SK-N-DZ (cell line): ENCODE measurements at regions not wholly inside any gene's neighbourhood (a gene's known extent, or its start where the extent isn't known, plus 50 kb on each side); places are given as distances from the start of the nearest gene placed in this dataset.

Experiments
- DNase-seq: peaks from one replicate; pipeline ENCODE4 v3.0.0-alpha.2; 2015; ENCODE audit warnings: low spot score

DNA sequence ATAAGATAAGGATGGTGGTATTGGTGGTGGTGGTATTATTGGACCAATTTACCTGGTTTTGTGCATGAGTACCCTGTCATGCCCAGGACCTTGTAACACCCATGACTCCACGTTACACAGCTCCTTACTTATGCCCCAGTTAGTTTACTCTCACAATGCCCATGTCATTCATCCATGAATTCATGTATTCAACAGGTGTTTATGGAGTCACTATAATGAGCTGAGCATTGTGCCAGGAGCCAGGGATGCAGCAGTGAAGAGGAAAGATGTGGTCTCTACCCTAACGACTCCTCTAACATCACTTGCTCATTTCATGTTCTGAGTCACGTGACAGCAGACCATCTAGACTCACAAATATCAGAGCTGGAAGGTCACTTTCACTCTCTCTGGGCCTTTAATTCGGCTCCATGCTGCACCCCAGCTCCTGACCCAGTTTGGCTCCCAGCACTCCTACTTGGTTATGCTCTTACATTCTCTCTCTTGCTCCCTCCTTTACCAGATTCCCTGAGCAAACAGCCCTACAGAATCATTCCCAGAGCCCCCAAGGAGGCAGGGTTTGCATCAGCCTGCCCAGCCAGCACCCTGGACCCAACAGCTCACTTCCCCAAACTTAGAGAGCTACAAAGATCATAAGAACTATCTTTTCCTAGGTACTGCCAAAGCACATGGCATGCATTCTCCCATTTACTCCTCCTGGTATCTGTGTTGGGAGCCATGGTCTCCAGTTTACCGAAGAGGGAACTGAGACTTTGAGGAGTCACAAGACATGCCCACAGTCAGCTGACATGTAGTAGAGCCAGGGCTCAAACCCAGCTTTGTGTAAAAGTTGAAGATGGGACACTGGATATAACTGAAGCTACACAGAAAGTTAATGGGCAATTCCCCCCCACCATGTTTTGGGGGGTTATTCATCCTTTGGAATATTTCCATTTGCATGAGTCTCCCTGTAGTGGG is 449.9 kb downstream of the LRATD1 start:
- no peak for DNase-seq

DNA sequence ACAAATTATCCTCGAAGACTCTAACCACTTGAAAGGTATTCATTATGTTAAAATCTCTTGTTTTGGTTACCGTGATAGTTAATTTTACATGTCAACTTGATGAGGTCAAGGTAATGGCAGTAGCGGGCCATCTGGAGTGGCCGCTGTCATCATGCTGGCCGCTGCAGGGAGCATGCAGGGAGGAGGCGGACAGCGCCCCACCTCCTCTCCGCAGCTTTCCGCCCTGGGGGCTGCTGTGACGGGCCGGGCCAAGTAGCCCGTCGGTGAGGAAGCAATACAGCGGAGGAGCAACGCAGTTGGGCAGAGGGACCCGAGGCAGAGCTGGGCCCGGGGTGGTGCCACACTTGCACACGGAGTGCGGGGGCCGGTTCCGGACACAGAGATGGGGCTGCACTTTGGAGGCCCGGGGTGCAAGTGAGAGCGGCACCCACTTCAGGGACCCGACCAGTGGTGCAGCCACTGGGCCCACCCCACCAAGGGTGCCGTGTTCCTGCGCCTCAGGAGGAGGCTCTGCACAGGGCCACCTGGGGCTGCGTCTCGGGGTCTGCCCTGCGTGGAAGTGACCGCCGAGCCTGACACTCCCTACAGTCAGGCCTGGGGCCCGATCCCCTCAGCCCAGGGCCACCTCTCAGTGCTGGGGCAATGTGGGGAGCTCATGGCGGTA is 452.4 kb downstream of the LRATD1 start:
- DNase-seq: peak; percentile 8

DNA sequence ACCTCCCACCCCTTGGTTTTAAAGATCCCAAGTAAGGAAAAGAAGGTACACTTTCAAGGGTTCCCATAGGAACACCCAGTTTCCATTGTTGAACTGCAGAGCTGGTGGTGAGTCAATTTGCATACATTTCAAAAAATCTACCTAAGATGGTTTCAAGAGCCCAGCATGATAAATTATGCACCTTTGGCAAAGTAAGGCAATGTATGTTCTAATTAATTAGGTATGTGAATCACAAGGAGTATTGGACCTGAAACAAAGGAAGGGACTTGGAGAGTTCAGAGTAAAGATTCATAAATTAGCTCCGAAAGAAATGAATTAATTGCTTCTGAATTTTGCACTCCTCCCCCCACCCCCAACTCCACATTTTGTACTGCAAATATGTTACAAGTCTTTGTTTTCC is 459.7 kb downstream of the LRATD1 start:
- DNase-seq: no peak

DNA sequence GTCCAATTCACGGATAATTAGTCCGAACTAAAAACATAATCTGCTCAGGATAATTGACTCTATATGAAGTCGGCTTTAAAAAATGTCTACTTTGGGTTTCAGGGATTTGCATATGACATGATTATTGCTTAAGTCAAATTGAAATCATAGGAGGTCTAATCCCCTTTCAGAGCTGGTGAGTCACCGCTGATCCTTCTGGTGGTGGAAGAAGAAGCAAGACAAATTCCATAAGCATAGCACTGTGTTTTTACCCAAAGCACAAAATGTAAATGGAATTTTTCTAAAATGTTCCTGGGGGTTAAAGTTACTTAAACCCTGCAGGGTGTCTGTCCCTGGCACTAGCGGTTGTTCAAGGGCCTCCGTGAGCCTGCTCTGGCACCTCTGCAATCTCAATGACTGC is 460.2 kb downstream of the LRATD1 start:
- DNase-seq: no peak

DNA sequence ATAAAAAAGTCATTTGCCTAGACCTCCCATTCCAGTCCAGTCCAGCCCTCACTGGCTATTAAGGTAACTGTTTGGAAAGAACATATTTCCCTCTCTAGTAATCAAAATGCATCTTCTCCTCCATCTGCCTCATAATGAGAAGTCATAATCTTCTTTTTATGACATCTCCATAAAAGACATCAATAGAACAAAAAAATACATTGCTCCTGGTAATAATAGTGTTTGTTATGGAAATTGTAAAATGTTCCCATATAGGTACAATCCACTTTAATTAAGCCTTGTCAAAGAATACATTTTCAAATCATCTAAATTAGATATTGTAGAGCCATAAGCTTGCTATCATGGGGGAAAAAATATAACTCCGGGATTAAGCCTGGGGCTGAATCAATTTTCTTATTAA is 461.6 kb downstream of the LRATD1 start:
- no peak for DNase-seq

DNA sequence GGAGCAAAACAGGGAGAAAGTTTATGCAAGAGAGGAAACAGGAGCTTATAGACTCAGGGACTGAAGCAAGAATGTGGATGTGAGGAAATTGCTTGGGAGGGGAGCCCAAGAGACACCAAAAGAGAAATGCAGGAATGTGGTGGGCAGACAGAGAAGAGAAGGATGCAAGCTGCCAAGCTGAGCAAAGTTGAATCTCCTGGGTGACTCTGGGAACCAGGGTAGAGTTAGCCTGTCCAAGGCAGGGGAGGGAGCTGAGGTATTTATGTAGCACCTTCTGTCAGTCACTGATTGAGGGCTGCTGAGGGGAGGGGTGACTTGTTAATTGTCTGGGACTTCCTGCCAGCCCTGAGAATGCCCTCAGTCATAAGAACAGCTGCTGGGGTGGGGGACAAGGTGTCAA is 464.3 kb downstream of the NBAS start:
- DNase-seq: no peak

DNA sequence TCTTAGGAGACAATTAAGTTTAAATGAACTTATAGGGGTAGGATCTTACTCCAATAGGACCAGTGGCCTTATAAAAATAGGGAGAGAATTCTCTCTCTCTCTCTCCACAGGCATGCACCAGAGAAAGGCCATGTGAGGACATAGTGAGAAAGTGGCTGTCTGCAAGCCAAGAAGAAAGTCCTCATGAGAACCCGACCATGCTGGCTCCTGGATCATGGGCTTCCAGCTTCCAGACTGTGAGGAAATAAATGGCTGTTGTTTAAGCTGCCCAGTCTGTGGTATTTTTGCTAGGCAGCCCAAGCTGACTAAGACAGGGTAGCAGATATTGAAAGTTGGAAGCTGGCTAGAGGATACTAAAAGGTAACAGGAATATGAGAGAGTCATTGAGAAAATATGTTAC is 454.0 kb downstream of the NBAS start:
- no peak for DNase-seq

DNA sequence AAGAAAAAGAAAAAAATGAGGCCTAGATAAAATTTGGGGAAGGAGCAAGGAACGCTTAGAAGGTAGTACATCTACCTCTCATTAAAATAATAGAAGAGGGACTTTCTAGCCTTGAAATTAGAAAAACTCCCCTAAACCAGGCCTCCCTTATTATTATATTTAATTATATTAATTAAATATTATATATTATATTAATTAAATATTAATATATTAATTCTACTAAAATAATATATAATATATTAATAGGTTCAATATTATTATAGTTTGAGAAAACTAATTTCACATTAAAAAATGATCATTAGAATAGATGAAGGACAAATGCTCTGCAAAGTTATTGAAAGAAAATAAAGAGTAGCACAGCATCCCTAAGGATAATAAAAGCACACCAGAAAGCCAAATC is 449.4 kb downstream of the NBAS start:
- DNase-seq: no peak

DNA sequence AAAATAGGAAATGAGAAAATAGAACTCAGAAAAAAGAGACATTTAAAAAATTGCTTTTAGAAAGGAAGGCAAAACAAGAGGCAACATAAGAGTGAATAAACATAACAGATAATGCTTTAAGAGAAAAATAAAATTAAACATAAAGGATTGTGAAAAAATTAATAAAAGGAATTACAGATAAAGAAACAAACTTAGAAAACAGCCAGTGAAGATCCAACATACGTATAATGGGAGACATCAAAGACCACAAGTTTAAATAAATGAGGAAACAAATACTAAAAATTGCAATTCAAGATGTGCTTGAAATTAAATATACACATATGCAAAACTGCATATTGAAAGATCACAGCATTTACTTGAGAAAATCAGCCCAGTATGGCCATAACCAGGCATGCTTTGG is 448.9 kb downstream of the NBAS start:
- DNase-seq: no peak

DNA sequence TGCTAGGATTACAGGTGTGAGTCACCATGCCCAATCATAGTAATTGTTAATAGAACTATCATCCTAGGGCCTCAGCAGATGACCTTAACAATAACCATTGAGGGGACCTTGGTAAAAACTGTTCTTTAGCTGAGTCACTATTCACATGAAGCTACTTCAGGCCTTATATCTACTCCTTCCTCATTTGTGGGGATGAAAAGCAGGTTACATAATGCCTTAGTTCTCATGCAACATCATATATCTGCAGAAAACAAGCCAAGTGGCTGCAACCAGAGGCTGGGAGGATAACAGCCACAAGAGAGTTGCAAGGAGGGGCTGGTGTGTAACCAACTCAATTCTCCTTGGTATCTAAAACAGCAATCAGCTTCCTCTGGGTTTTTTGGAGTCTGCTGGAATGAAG is 445.4 kb downstream of the NBAS start:
- no peak for DNase-seq

DNA sequence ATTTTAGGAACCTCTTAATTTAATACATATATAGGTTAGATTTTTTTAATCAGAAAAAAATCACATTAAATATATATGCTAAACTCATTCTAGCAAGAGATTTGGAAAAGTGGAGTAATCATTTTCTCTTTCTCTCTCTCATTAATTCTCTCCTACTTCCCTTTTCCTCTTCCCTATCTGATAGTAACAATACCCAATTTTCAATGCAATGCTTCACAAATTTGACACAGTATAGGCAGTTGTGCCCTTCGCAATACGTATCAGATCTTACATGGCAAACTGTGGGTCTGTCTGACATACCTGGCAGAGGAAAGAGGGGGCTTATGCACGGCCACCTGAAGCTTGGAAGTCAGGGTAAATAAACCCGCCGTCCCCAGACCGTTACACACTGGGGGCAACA is 444.3 kb downstream of the NBAS start:
- DNase-seq: no peak
